Keratinocyte (primary cell): ENCODE measurements at regions not wholly inside any gene's neighbourhood (a gene's known extent, or its start where the extent isn't known, plus 50 kb on each side); places are given as distances from the start of the nearest gene placed in this dataset.

ENCODE experiments used
- DNase-seq: peaks from one replicate; pipeline ENCODE4 v3.0.0-alpha.2; 2011; ENCODE audit warnings: low read depth, missing footprints, low spot score
- FAIRE-seq: peaks from 2 replicates; lab custom pipeline; 2011; peaks lifted over from hg19 to GRCh38; lab: Jason Lieb, UNC
- H2AFZ ChIP-seq: 2 replicates; pipeline ENCODE4 v1.6.0; 2012; ENCODE audit warnings: low read length, control low read depth, inconsistent platforms; ENCODE audit not compliant: control insufficient read depth
- H3K27ac ChIP-seq: 2 replicates; pipeline ENCODE4 v1.5.1; 2011; ENCODE audit warnings: low read length; ENCODE audit not compliant: control insufficient read depth, insufficient read depth
- H3K27me3 ChIP-seq: 3 replicates; pipeline ENCODE4 v1.6.0; 2011; ENCODE audit warnings: low read length; ENCODE audit not compliant: control insufficient read depth, insufficient read depth; ENCODE audit errors: extremely low read depth
- H3K36me3 ChIP-seq, 2 experiments: 2 replicates in 1 of 2; 3 replicates in 1 of 2; pipeline ENCODE4 v1.5.1; 2011; ENCODE audit warnings: low read length in 2 of 2, mild to moderate bottlenecking in 1 of 2; ENCODE audit not compliant: control insufficient read depth in 2 of 2, insufficient read depth in 2 of 2; ENCODE audit errors: extremely low read depth in 1 of 2
- H3K4me1 ChIP-seq: 3 replicates; pipeline ENCODE4 v1.5.1; 2011; ENCODE audit warnings: low read length; ENCODE audit not compliant: control insufficient read depth, insufficient read depth; ENCODE audit errors: extremely low read depth
- H3K4me2 ChIP-seq: 3 replicates; pipeline ENCODE4 v1.6.0; 2011; ENCODE audit warnings: low read depth, low read length; ENCODE audit not compliant: control insufficient read depth, insufficient read depth; ENCODE audit errors: extremely low read depth
- H3K4me3 ChIP-seq, 3 experiments: fragments of 200-600 bp in 1 of 3; sonication (generic) in 1 of 3; 2 replicates in 2 of 3; 3 replicates in 1 of 3; pipeline ENCODE4 v1.5.1; 2011 to 2016; ENCODE audit warnings: low read length in 3 of 3, mild to moderate bottlenecking in 3 of 3, control low read depth in 2 of 3, inconsistent platforms in 1 of 3, low read depth in 1 of 3, mixed read lengths in 1 of 3, mixed run types in 1 of 3, moderate library complexity in 1 of 3; ENCODE audit not compliant: control insufficient read depth in 2 of 3, insufficient read depth in 2 of 3; ENCODE audit errors: extremely low read depth in 1 of 3
- H3K79me2 ChIP-seq: 2 replicates; pipeline ENCODE4 v1.6.0; 2012; ENCODE audit warnings: low read length; ENCODE audit not compliant: control insufficient read depth, insufficient read depth
- H3K9ac ChIP-seq: 3 replicates; pipeline ENCODE4 v1.6.0; 2011; ENCODE audit warnings: low read length; ENCODE audit not compliant: control insufficient read depth, insufficient read depth; ENCODE audit errors: extremely low read depth
- H3K9me1 ChIP-seq: 3 replicates; pipeline ENCODE4 v1.6.0; 2011; ENCODE audit warnings: low read length; ENCODE audit not compliant: control insufficient read depth, insufficient read depth; ENCODE audit errors: extremely low read depth
- H3K9me3 ChIP-seq: 2 replicates; pipeline ENCODE4 v1.5.1; 2012; ENCODE audit warnings: low read depth, low read length; ENCODE audit not compliant: control insufficient read depth
- H4K20me1 ChIP-seq: 3 replicates; pipeline ENCODE4 v1.6.0; 2011; ENCODE audit warnings: low read length; ENCODE audit not compliant: control insufficient read depth, insufficient read depth; ENCODE audit errors: extremely low read depth
- CTCF ChIP-seq, 3 experiments: IDR thresholded peaks in 1 of 3; conservative IDR thresholded peaks in 1 of 3; optimal IDR thresholded peaks in 1 of 3; 2 replicates in 2 of 3; 3 replicates in 1 of 3; pipeline versions ENCODE3 to v1.5.1; 2011; ENCODE audit warnings: low read length in 3 of 3, mild to moderate bottlenecking in 3 of 3, moderate library complexity in 2 of 3, control low read depth in 1 of 3, inconsistent platforms in 1 of 3; ENCODE audit not compliant: insufficient read depth in 2 of 3; ENCODE audit errors: extremely low read depth in 1 of 3
- EZH2 ChIP-seq: IDR thresholded peaks from one replicate; pipeline ENCODE4 v1.6.1; 2012; ENCODE audit warnings: inconsistent platforms, mild to moderate bottlenecking, low read length, moderate library complexity
- dilution Hi-C: fragments of 300-500 bp; cut with MboI; formaldehyde crosslinking; loops from one replicate; pipeline ENCODE4 v1.7.0; 2020; ENCODE audit warnings: low sequenced_read_pairs; ENCODE audit not compliant: extremely low pct_ligation_motif_present

- Histone ChIP-seq H4K20me1 (no peaks in the 10 kb centered on the region), H3K4me2 (no peak overlapping the region), H3K9me3 (no peaks in the 10 kb centered on the region), H3K27me3 (peaks cover 2% of the 10 kb centered on the region), H3K4me1 (no peaks in the 10 kb centered on the region), H3K36me3 (no peaks in the 10 kb centered on the region), H3K27ac (no peak overlapping the region), H3K9ac (no peak overlapping the region), H3K79me2 (no peaks in the 10 kb centered on the region), H3K4me3 (no peak overlapping the region), H2AFZ (no peak overlapping the region), H3K9me1 (no peaks in the 10 kb centered on the region)
- no peak for DNase-seq
- TF ChIP-seq CTCF (optimal IDR thresholded peaks at IDR 0.05 in 1 of 3, IDR thresholded peaks at IDR 0.05 in 1 of 3, conservative IDR thresholded peaks at IDR 0.05 in 1 of 3; ENCODE audit: extremely low read depth in 1 of 3, insufficient read depth in 2 of 3, low read length in 3 of 3) (no peak), EZH2 (no peak)
- dilution Hi-C loops: no loop called here
- FAIRE-seq: no peak
Observed at GRCh38 chr3:69590111-69590510, 149.2 kb upstream of the MITF start.

GRCh38 chr3:69588170-69588569 lies 151.1 kb upstream of the MITF start:
- H3K79me2 ChIP-seq: no peaks in the 10 kb centered on the region
- no peak for TF ChIP-seq EZH2
- TF ChIP-seq CTCF (optimal IDR thresholded peaks at IDR 0.05 in 1 of 3, IDR thresholded peaks at IDR 0.05 in 1 of 3, conservative IDR thresholded peaks at IDR 0.05 in 1 of 3; ENCODE audit: extremely low read depth in 1 of 3, insufficient read depth in 2 of 3, low read length in 3 of 3): no peak
- H3K9me1 ChIP-seq: no peaks in the 10 kb centered on the region
- no peaks in the 10 kb centered on the region for H4K20me1 ChIP-seq
- no peak overlapping the region for H3K9ac ChIP-seq
- DNase-seq (no peak), FAIRE-seq (no peak)
- H3K27ac ChIP-seq: no peak overlapping the region
- dilution Hi-C loops: no loop called here
- H3K36me3 ChIP-seq: no peaks in the 10 kb centered on the region
- no peaks in the 10 kb centered on the region for H3K4me1 ChIP-seq
- no peak overlapping the region for H2AFZ ChIP-seq
- peaks cover 2% of the 10 kb centered on the region for H3K27me3 ChIP-seq
- no peak overlapping the region for H3K4me2 ChIP-seq
- no peak overlapping the region for H3K4me3 ChIP-seq
- H3K9me3 ChIP-seq: no peaks in the 10 kb centered on the region
